NCI-H1105 (cell line): ENCODE measurements at regions not wholly inside any gene's neighbourhood (a gene's known extent, or its start where the extent isn't known, plus 50 kb on each side); places are given as distances from the start of the nearest gene placed in this dataset.
"Not testable (repeated sequence)": the region's sequence is repeated elsewhere in the genome, so short reads cannot be mapped to it uniquely, and the experiment has no call there.

Source experiments
- DNase-seq: peaks from one replicate; lab custom pipeline; 2025; lab: John Stamatoyannopoulos, UW

- not testable (repeated sequence) for DNase-seq
Observed at GRCh38 chr17:20633268-20634059, 53.9 kb downstream of the CDRT15L2 start.

GRCh38 chr17:20640147-20640546 is 60.6 kb downstream of the CDRT15L2 start:
- DNase-seq = not testable (repeated sequence)

GRCh38 chr17:20646661-20647272 is 67.2 kb downstream of the CDRT15L2 start:
- not testable (repeated sequence) for DNase-seq

GRCh38 chr17:20649097-20649767 is 69.7 kb downstream of the CDRT15L2 start:
- not testable (repeated sequence) for DNase-seq

- DNase-seq = not testable (repeated sequence)
Observed at GRCh38 chr17:20651022-20651421, 71.5 kb downstream of the CDRT15L2 start.

GRCh38 chr17:20651736-20652135 is 72.2 kb downstream of the CDRT15L2 start:
- DNase-seq = not testable (repeated sequence)

- not testable (repeated sequence) for DNase-seq
Observed at GRCh38 chr17:20653391-20653790, 73.9 kb downstream of the CDRT15L2 start.

- not testable (repeated sequence) for DNase-seq
Observed at GRCh38 chr17:20654114-20654513, 74.6 kb downstream of the CDRT15L2 start.

- DNase-seq = not testable (repeated sequence)
Observed at GRCh38 chr17:20654575-20654974, 75.1 kb downstream of the CDRT15L2 start.

- not testable (repeated sequence) for DNase-seq
Observed at GRCh38 chr17:20665103-20665955, 85.8 kb downstream of the CDRT15L2 start.

GRCh38 chr17:20666689-20667088 is 87.2 kb downstream of the CDRT15L2 start:
- not testable (repeated sequence) for DNase-seq

GRCh38 chr17:20667712-20668111 is 88.2 kb downstream of the CDRT15L2 start:
- DNase-seq = not testable (repeated sequence)

GRCh38 chr17:20668316-20668715 is 88.8 kb downstream of the CDRT15L2 start:
- DNase-seq = not testable (repeated sequence)

GRCh38 chr17:20668868-20669267 is 89.3 kb downstream of the CDRT15L2 start:
- DNase-seq = not testable (repeated sequence)

- DNase-seq = not testable (repeated sequence)
Observed at GRCh38 chr17:20670506-20670905, 91.0 kb downstream of the CDRT15L2 start.

- DNase-seq = not testable (repeated sequence)
Observed at GRCh38 chr17:20674374-20674773, 94.8 kb downstream of the CDRT15L2 start.

GRCh38 chr17:20675707-20676106 is 96.2 kb downstream of the CDRT15L2 start:
- DNase-seq = not testable (repeated sequence)

- not testable (repeated sequence) for DNase-seq
Observed at GRCh38 chr17:20676656-20677055, 97.1 kb downstream of the CDRT15L2 start.

GRCh38 chr17:20677469-20677868 is 97.9 kb downstream of the CDRT15L2 start:
- not testable (repeated sequence) for DNase-seq

- DNase-seq = not testable (repeated sequence)
Observed at GRCh38 chr17:20678424-20678823, 98.9 kb downstream of the CDRT15L2 start.
